ENCODE measurements at regions not wholly inside any gene's neighbourhood (a gene's known extent, or its start where the extent isn't known, plus 50 kb on each side); places are given as distances from the start of the nearest gene placed in this dataset.
A peak's percentile ranks its signal among the peaks of the same experiment; 100 is the strongest.

DNA sequence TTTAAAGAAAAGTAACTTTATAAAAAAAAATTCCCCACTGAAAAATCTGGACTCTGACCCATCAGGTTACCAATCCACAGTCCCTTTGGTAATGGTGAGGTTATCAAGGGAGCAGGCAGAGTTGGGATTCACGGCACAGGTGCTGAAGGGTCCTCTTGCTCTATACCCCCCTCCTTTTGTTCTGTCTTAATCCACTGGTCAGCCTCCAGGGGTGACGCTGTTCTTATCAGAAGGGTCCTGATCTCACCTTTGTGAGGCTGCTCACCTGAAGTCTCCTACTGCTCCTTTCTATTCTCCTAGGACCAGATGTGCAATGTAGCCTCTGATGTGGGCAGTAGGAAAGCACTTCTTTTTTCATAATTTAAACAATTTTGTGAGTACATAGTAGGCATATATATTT lies 80.6 kb upstream of the E2F8 start:
- no peak for DNase-seq

DNA sequence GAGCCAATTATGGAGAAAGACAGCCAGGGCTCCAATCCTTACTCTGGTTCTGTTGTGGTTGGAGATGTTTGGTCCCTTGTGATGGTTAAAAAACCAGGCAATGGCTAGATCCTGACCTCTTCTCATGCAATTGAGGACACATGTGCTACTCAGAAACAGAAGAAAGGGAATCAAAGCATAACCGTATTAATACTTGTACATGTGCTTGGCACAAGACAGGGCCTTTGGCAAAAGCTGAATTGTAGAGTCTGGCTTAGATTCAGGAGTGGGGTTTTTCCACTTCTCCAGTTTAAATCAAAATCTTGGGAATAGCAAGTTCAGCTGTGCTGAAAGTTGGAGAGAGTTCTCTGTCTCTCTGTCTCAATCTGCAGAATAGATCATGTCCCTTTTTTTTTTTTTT lies 80.1 kb upstream of the E2F8 start:
- DNase-seq, result no peak

DNA sequence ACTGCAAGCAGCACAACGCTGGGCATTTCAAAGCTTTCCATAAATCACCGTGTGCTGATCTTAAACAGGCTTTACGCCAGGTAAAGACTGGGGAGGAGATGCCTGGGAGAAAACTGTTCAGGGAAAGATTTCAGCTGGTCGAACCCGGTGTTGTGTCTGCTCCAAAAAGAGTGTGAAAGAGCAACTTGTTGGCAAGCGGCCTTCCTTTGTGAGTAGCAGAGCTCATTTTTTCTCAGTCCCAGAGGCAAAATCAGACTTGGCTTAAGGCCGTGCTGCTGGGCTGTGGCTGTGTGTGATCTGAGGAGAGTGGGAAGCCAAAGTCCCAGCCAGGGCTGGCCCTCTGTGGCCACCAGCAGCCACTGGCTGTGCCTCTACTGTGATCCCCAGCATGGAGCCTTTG lies 75.7 kb upstream of the E2F8 start:
- DNase-seq, result no peak

DNA sequence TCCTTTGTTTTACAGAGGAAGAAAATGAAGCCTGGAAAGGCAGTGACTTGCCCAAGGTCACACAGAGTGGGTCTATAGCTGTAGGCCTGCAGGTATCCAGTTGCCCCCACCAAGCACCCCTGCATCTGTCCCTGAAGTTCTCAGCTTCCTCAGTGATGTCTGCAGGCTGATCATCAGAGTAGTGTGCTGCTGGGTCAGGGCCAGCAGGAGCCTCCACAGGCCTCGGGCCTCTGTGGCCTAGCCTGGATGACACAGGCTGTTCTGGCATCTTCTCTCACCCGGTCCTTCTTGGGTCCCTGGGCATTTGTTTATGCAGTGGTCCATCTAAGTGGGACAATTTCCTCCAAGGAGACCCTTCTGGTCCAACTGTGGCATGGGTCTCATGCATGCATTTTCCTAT lies 74.8 kb upstream of the E2F8 start:
- DNase-seq, result no peak

DNA sequence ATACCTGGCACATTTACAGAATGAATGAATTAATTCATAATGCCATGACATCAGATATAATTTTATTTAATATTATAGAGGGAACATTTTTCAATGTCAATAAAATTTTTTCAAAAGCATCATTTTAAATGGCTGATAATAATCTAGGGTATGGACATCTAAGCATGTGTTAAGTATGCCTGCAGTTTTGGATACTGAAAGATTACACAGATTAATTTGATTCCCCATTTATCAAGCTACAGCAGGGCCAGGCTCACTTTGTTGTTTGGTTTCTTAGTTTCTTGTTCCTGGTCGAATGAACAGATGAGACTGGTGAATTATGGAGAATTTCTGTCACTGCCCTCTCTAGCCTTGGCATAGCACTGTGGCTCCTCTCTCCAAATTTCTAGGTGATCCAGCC lies 72.4 kb upstream of the E2F8 start:
- no peak for DNase-seq

DNA sequence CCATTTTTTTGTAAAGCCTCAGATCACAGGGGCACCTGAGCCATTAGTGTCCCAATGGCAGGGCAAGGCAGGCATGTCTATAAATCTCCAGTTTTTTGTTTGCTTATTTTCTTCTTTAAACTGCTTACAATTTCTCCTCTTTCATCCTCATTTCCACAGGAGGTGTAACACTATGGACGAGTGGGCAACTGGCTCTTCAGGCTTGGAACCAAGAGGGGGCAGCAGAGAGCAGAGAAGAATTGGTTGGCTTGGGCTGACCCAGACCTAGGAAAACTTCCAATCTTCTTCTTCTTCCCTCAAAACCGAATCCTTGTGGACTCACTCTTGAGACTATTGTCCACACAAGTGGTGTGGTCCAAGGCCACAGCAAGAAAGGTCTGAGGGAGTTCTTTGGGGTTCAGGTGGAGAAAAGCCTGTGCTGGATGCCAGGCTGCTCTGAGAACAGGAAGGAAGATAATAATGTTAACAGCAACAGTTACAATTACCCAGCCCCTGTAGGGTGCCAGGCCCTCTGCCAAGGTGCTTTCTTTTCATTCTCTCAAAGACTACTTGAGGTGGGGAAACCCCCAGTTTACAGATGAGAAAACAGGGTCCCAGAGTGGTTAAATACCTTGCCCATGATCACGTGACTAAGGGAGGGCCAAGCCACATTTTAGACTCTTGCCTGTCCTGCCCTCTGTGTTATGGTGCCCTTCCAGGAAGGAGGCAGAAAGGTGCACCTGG lies 70.7 kb upstream of the E2F8 start:
- DNase-seq, result peak; percentile 61 to 66

DNA sequence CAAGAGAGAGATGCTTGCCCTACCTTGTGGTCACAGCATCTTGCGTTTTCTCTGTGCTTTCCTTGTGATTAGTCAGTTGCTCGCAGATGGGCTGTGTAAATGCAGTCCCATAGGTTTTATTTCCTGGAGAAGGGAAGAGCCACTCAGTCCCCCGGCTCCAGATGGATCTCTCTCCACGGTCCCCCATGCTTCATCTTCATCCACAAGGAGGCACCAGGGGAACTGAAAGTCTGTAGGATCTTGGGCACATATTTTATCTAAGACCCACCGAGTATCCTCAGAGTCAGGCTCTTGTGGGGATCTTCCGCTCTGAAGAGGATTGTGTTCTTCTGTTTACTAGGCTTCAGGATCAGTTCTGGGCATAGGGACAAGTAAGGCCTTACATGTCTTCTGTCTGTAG lies 66.8 kb upstream of the E2F8 start:
- no peak for DNase-seq

DNA sequence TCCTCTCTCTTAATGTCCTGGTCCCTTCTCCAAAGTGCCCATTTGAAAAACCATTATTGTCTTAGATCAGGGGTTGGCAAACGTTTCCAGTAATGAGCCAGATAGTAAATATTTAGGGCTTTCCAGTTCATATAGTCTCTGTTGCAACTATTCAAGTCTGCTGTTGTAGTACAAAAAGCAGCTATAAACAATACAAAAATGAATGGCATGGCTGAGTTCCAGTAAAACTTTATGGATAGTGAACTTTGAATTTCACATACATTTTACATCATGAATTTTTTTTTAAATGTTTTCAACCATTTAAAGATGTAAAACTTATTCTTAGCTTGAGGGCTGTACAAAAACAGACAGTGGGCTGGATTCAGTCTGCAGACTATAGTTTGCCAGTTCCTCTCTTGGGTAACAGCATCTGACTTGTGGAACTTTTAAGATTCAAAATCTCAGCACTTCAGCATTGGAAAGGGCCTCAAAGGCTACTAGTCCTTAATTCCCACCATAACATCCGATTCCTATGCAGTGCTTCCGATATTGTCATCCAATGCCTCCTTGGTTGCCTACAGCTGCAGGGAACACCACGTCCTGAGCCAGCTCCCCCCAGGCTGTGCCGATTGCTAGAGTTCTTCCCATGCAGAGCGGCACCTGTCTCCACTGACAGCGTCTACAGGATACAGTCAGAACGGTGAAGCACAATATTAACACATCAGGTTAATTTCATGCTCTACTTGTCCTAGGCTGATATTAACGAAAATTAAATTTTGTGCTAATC lies 65.6 kb upstream of the E2F8 start:
- DNase-seq, result no peak

DNA sequence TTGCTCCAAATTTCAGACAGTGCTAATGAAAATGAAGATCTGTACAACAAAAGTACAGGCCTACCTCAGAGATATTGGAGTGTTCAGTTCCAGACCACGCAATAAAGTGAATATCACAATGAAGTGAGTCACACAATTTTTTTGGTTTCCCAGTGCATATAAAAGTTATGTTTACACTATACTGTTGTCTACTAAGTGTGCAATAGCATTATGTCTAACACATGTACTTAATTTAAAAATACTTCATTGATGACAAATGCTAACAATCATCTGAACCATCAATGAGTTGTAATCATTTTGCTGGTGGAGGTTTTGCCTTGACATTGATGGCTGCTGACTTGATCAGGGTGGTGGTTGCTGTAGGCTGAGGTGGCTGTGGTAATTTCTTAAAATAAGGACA lies 60.6 kb upstream of the E2F8 start:
- DNase-seq, result no peak

DNA sequence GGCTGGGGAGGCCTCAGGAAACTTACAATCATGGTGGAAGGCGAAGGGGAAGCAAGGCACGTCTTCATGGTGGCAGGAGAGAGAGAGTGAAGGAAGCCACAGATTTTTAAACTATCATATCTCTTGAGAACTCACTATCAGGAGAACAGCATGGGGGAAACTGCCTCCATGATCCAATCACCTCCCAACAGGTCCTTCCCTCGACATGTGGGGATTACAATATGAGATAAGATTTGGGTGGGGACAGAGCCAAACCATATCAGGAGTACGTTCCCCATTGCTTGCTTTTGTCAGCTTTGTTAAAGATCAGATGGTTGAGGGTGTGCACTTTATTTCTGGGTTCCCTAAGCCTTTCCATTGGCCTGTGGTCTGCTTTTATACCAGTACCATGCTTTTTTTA lies 53.7 kb upstream of the E2F8 start:
- no peak for DNase-seq

DNA sequence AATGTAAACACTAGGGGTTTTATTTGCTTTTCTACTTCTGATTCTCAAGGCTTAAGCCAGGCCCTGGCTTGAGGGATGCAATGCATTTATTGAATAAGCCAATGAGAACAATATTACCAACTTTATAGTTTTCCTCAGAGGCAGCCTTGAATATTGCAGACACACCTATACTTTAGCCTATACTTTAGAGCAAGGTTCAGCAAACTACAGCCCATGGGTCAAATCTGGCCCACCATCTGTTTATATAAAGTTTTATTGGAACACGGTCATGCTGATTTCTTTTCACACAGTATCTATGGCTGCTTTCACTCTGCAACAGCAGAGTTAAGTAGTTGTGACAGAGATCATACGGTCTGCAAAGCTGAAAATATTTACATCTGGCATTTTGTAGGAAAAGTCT lies 50.3 kb upstream of the E2F8 start:
- no peak for DNase-seq

Data from activated CD4-positive, alpha-beta T cell treated with anti-CD3 and anti-CD28 coated beads, Interleukin-2, amount 50 U/mL, for 48 hours (primary cell).